Astrocyte of the cerebellum (primary cell): ENCODE measurements at regions not wholly inside any gene's neighbourhood (a gene's known extent, or its start where the extent isn't known, plus 50 kb on each side); places are given as distances from the start of the nearest gene placed in this dataset.

Experiments
- DNase-seq: peaks from one replicate; pipeline ENCODE4 v3.0.0-alpha.2; 2011; ENCODE audit warnings: low read depth
- H3K4me3 ChIP-seq: 2 replicates; pipeline ENCODE4 v1.5.1; 2011; ENCODE audit warnings: mild to moderate bottlenecking, low read depth, low read length, moderate library complexity
- in situ Hi-C: cut with HindIII; loops from 2 replicates; pipeline ENCODE4 v1.10.0; 2017; ENCODE audit warnings: low sequenced_read_pairs
- TF ChIP-seq, protein P1 (sequence below): IDR thresholded peaks from 2 replicates; pipeline ENCODE4 v1.5.1; 2012; ENCODE audit warnings: low read length, low read depth, moderate library complexity, mild to moderate bottlenecking; ENCODE audit errors: missing control alignments

DNA sequence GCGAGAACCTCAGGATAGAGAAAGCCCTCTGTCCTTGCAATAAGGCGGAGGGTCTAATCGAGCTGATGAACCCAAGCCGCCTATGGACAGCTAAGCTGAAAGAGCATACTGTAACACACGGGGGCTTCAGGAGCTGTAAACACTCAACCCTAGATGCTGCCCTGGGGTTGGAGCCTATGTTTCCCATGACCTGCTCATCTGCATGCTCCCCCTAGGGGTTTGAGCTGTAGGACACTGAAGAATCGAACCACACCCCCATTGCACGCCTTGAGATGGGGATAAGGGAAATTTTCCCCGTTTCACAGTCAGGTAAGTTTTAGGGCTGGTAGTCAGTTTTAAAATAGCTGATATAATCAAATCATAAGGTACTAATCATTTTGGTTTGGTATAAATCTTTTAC is 675.6 kb upstream of the CDH8 start:
- TF ChIP-seq, protein P1, sequence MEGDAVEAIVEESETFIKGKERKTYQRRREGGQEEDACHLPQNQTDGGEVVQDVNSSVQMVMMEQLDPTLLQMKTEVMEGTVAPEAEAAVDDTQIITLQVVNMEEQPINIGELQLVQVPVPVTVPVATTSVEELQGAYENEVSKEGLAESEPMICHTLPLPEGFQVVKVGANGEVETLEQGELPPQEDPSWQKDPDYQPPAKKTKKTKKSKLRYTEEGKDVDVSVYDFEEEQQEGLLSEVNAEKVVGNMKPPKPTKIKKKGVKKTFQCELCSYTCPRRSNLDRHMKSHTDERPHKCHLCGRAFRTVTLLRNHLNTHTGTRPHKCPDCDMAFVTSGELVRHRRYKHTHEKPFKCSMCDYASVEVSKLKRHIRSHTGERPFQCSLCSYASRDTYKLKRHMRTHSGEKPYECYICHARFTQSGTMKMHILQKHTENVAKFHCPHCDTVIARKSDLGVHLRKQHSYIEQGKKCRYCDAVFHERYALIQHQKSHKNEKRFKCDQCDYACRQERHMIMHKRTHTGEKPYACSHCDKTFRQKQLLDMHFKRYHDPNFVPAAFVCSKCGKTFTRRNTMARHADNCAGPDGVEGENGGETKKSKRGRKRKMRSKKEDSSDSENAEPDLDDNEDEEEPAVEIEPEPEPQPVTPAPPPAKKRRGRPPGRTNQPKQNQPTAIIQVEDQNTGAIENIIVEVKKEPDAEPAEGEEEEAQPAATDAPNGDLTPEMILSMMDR = no peak
- DNase-seq = no peak
- no peak overlapping the region for H3K4me3 ChIP-seq
- in situ Hi-C loops = no loop called here

DNA sequence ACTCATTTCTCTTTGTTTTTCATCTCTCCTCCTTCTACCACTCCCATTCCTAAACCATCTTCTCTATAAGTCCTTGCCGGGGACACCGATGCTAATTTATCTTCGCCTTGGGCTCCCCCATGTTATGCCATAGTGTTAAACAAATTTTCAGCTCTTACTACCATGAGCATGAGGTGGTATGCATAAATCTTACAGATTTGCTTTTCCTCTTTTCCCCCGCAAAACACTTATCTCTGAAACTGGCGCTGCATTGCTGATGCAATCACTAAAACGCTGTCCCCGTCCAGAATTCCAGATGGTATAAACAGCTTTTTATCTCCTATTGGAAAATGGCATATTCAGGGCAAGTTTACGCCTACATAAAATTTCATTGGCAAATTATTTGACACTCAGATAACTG is 673.6 kb upstream of the CDH8 start:
- TF ChIP-seq, protein P1 = no peak
- no peak for DNase-seq
- H3K4me3 ChIP-seq = no peak overlapping the region
- in situ Hi-C loops = no loop called here

DNA sequence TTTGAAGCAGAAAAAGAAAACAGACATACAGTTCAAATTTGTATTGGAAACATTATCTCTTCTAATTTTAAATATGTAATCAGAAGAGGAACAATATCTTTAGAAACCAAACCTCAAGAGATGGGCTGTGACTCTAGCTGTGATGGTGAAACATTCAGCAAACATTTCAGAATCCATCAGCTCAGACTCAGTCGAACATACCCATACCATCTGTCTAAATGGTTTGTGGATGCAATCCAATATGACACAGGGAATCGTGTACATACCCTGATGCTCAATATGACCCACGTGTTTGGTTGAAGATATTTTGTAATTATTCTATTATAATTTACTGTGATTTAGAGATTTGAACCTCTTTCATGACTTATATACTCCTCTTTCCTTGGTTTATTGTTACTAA is 665.2 kb upstream of the CDH8 start:
- DNase-seq = no peak
- TF ChIP-seq, protein P1 = no peak
- H3K4me3 ChIP-seq = no peak overlapping the region
- in situ Hi-C loops = no loop called here

DNA sequence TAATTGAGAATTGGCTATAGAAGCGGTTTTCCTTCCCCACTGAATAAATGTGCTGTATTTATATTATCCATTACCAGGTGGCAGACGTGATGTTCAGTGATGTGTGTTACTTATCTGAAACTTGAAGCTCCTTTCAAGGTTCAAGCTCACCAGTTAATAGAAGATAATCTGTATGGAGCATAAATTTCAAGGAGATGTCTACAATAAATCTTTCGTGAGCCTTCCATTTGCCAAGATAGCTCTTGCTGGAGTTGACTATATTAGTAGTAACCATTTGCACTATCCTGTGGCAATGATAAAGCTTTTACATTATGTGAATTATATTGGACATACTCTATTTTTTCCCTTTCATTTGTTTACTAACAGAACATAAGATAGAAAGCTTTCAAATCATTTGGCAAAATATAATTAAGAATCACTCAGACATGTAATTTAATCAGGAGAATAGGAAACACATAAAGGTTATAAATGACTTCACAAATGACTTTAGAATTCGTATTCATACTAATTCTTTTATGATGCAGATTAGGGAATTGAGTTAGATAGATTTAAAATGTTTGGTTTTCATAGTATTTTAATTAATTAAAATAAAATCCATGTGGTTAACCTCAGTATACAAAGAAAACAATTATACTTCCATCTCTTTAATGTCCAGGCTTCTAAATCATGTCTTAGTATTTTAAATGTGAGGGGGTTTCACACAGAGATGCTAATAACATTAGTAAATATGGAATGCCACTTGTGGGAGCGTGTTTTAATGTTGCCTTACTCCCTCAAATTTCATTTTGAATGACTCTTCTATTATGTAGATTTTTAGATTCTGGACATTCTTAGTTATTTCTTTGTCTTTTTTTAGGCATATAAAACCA is 664.4 kb upstream of the CDH8 start:
- no peak for DNase-seq
- H3K4me3 ChIP-seq = no peak overlapping the region
- TF ChIP-seq, protein P1 = no peak
- in situ Hi-C loops = no loop called here

DNA sequence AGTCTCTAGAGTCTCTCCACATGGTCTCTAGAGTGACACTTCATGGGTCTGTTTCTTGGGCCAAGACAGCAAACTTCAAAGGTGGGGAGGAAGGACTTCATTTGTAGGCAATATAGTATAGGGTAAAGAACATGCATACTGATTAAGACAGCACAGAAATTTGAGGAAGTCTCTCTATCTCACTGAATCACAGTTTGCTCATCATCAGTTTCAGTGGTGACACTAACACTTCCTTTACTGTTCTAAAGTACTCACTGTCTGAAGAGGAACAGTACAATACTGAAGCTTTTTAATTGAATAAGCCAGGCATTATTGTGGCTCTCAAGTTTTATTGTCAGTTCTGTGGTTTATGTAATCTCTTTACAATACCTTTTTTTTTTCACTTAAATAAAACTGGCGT is 656.4 kb upstream of the CDH8 start:
- DNase-seq = no peak
- TF ChIP-seq, protein P1 = no peak
- in situ Hi-C loops = no loop called here
- H3K4me3 ChIP-seq = no peak overlapping the region

DNA sequence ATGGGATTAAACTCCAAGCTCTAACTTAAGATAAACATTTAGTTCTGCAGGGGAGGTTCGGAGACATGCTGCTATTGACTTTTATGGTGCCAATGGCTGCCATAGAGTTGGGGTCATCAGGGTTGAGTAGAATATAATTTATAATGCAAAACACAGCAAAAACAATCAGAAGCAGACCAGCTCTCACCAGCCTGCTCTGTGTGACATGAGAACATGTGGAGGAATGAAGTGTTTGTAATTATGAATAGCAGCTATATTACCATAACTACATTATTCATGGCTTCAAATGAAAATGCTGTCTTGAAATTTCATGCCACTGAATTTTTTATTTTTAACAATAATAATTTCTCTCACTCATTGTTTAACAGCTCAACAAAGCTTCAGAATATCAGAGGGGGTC is 645.6 kb upstream of the CDH8 start:
- TF ChIP-seq, protein P1 = no peak
- no peak overlapping the region for H3K4me3 ChIP-seq
- no peak for DNase-seq
- in situ Hi-C loops = no loop called here
